ENCODE measurements at regions not wholly inside any gene's neighbourhood (a gene's known extent, or its start where the extent isn't known, plus 50 kb on each side); places are given as distances from the start of the nearest gene placed in this dataset.

GRCh38 chr3:191135175-191135574, 63.9 kb upstream of the OSTN start:
- in situ Hi-C loops (cut with MboI; ENCODE audit: low sequenced_read_pairs), result no loop called here
- no CpG with 5 or more reads among the region's 2 CpGs for WGBS, 2 experiments (ENCODE audit: extremely low coverage in 2 of 2, insufficient read length in 1 of 2)
- dilution Hi-C loops (cut with HindIII; ENCODE audit: low sequenced_read_pairs, unreplicated experiment), result no loop called here

More at GRCh38 chr3:191135175-191135574, 63.9 kb upstream of the OSTN start:
- BruUV-seq (replicated peaks), result no TSS peak
- ATAC-seq (ENCODE audit: low read depth) (no peak), DNase-seq (no peak)
- Histone ChIP-seq H4K20me1 (ENCODE audit: insufficient read depth, low read length) (no peaks in the 10 kb centered on the region), H2AK5ac (ENCODE audit: low read depth, low read length) (no peak overlapping the region), H3K4ac (ENCODE audit: low read depth, low read length) (no peak overlapping the region), H4K91ac (ENCODE audit: insufficient read depth, low read depth, low read length) (no peak overlapping the region), H2AK9ac (replicated peaks; ENCODE audit: low read depth, low read length, poor library complexity) (no peak overlapping the region), H3K56ac (ENCODE audit: extremely low read depth, insufficient read depth, low read length) (no peak overlapping the region), H3K9me1 (ENCODE audit: insufficient read depth, low read length) (no peaks in the 10 kb centered on the region), H3K4me1 (ENCODE audit: control insufficient read depth, insufficient read depth, low read length) (no peaks in the 10 kb centered on the region), H4K5ac (ENCODE audit: low read depth, low read length) (no peak overlapping the region; the same call in 1 of the 2 replicates), H3K27ac (ENCODE audit: insufficient read depth, low read length) (no peak overlapping the region), H2BK15ac (ENCODE audit: low read depth, low read length) (no peak overlapping the region), H3K27me3 (ENCODE audit: control insufficient read depth, insufficient read depth, low read length) (no peaks in the 10 kb centered on the region), H3K9me3 (ENCODE audit: control insufficient read depth, insufficient read depth, low read length) (no peaks in the 10 kb centered on the region), H3K4me2 (ENCODE audit: low read depth, low read length) (no peak overlapping the region), H3K14ac (replicated peaks; ENCODE audit: low read depth, low read length) (no peak overlapping the region), H3K36me3 (ENCODE audit: control insufficient read depth, insufficient read depth, low read length) (no peaks in the 10 kb centered on the region), H3K79me1 (ENCODE audit: low read depth in 1 of 2, low read length in 2 of 2) (no peaks in the 10 kb centered on the region), H2AFZ (replicated peaks; ENCODE audit: low read length, poor library complexity) (no peak overlapping the region), H3K23ac (ENCODE audit: low read depth, low read length) (no peak overlapping the region), H4K8ac (ENCODE audit: low read depth in 2 of 2, low read length in 2 of 2) (no peak overlapping the region), H3K4me3 (ENCODE audit: insufficient read depth, low read depth, low read length) (no peak overlapping the region), H2BK120ac (ENCODE audit: low read depth, low read length) (no peak overlapping the region), H2BK20ac (ENCODE audit: low read depth, low read length) (no peak overlapping the region), H3K9ac (ENCODE audit: low read depth, low read length) (no peak overlapping the region), H3K18ac (ENCODE audit: low read depth, low read length) (no peak overlapping the region), H2BK5ac (ENCODE audit: low read depth, low read length, poor library complexity, severe bottlenecking) (no peak overlapping the region)
- intact Hi-C loops (cut with micrococcal nuclease), result loop anchor here (5.0 to 10.0 kb wide), 2 partner anchors 280 to 1307 kb away; no protein-coding TSS in a partner anchor
- ChIA-PET CTCF (interaction anchor here (1.4 kb wide), 1 partner anchor 13 kb away, joined by 4 read pairs; no protein-coding TSS in a partner anchor), POLR2A (ENCODE audit: unreplicated experiment) (no interaction called here)
- TF ChIP-seq USF2 (IDR thresholded peaks at IDR 0.05; ENCODE audit: low read depth, low read length) (no peak), RCOR1 (IDR thresholded peaks at IDR 0.05; ENCODE audit: insufficient replicate concordance, low read length) (no peak), ELK1 (IDR thresholded peaks at IDR 0.05; ENCODE audit: borderline replicate concordance, low read depth, low read length) (no peak), BHLHE40 (IDR thresholded peaks at IDR 0.05; ENCODE audit: low read depth, low read length) (no peak)

Data from IMR-90 (cell line).